Frontal cortex (tissue), 3 donors: ENCODE measurements at regions not wholly inside any gene's neighbourhood (a gene's known extent, or its start where the extent isn't known, plus 50 kb on each side); places are given as distances from the start of the nearest gene placed in this dataset.

Experiments used
- DNase-seq, 2 donors: peaks; one replicate each; pipeline ENCODE4 v3.0.0; 2012; ENCODE audit warnings: low spot score in 2 of 2
- FAIRE-seq: peaks from 2 replicates; lab custom pipeline; 2012; peaks lifted over from hg19 to GRCh38; lab: Jason Lieb, UNC
- donor health status: control.
- donor health status: control.
- donor health status: control.

GRCh38 chr12:46131732-46132469 lies 136.9 kb downstream of the SLC38A1 start:
- no peak for FAIRE-seq

GRCh38 chr12:46127656-46128055 lies 137.3 kb upstream of the SCAF11 start:
- FAIRE-seq (no peak), DNase-seq (no peak)

More at GRCh38 chr12:46131732-46132469, 136.9 kb downstream of the SLC38A1 start:
- no peak for DNase-seq

GRCh38 chr12:46126050-46126727 lies 135.8 kb upstream of the SCAF11 start:
- DNase-seq (no peak), FAIRE-seq (no peak)

GRCh38 chr12:46124848-46125619 lies 134.7 kb upstream of the SCAF11 start:
- FAIRE-seq: no peak

GRCh38 chr12:46124132-46124847 lies 133.9 kb upstream of the SCAF11 start:
- FAIRE-seq: no peak
- no peak for DNase-seq

More at GRCh38 chr12:46124848-46125619, 134.7 kb upstream of the SCAF11 start:
- DNase-seq: peak; percentile 35 to 46

GRCh38 chr12:46112364-46112763 lies 122.0 kb upstream of the SCAF11 start:
- FAIRE-seq (no peak), DNase-seq (no peak)

- DNase-seq (no peak), FAIRE-seq (peak; percentile 21)
These were observed 121.3 kb upstream of the SCAF11 start for GRCh38 chr12:46111715-46112114.

- no peak for DNase-seq
- FAIRE-seq: no peak
These were observed 120.7 kb upstream of the SCAF11 start for GRCh38 chr12:46110928-46111699.

GRCh38 chr12:46110223-46110611 lies 119.8 kb upstream of the SCAF11 start:
- DNase-seq: no peak
- no peak for FAIRE-seq

GRCh38 chr12:46109343-46110222 lies 119.2 kb upstream of the SCAF11 start:
- FAIRE-seq: no peak
- DNase-seq: no peak

- FAIRE-seq: no peak
- DNase-seq: no peak
These were observed 118.3 kb upstream of the SCAF11 start for GRCh38 chr12:46108721-46109120.

GRCh38 chr12:46107591-46107990 lies 117.2 kb upstream of the SCAF11 start:
- DNase-seq: no peak
- no peak for FAIRE-seq

- DNase-seq (no peak), FAIRE-seq (no peak)
These were observed 115.4 kb upstream of the SCAF11 start for GRCh38 chr12:46105735-46106134.

GRCh38 chr12:46103559-46104383 lies 113.4 kb upstream of the SCAF11 start:
- FAIRE-seq (no peak), DNase-seq (no peak)

- FAIRE-seq (no peak), DNase-seq (no peak)
These were observed 111.1 kb upstream of the SCAF11 start for GRCh38 chr12:46101485-46101869.

GRCh38 chr12:46100551-46101484 lies 110.4 kb upstream of the SCAF11 start:
- DNase-seq (no peak), FAIRE-seq (no peak)
